Spleen (tissue), 11 donors: ENCODE measurements at regions not wholly inside any gene's neighbourhood (a gene's known extent, or its start where the extent isn't known, plus 50 kb on each side); places are given as distances from the start of the nearest gene placed in this dataset.
"Not testable (repeated sequence)": the region's sequence is repeated elsewhere in the genome, so short reads cannot be mapped to it uniquely, and the experiment has no call there.

Experiments used
- DNase-seq: peaks from one replicate; pipeline ENCODE4 v3.0.0-alpha.2; 2020
- H3K27ac ChIP-seq, 8 donors: fragments of 200-600 bp; sonication (generic) in 7 of 8; 1 replicate in 4 of 8; 2 replicates in 4 of 8; pipeline versions ENCODE4 v1.5.0 to v1.8.0; 2016 to 2021; ENCODE audit warnings: inconsistent platforms in 4 of 8, mild to moderate bottlenecking in 4 of 8, moderate library complexity in 1 of 8
- H3K27me3 ChIP-seq, 7 donors: fragments of 200-600 bp; sonication (generic) in 6 of 7; replicated peaks in 1 of 7; 1 replicate in 4 of 7; 2 replicates in 3 of 7; pipeline versions ENCODE4 v1.5.0 to v1.8.0; 2016 to 2021; ENCODE audit warnings: inconsistent platforms in 3 of 7, mild to moderate bottlenecking in 1 of 7
- H3K36me3 ChIP-seq, 6 donors: fragments of 200-600 bp; sonication (generic) in 5 of 6; 1 replicate in 4 of 6; 2 replicates in 2 of 6; pipeline versions ENCODE4 v1.5.0 to v1.8.0; 2016 to 2021; ENCODE audit warnings: inconsistent platforms in 2 of 6
- H3K4me1 ChIP-seq, 6 donors: fragments of 200-600 bp; sonication (generic) in 5 of 6; 1 replicate in 3 of 6; 2 replicates in 3 of 6; pipeline versions ENCODE4 v1.5.0 to v1.8.0; 2016 to 2021; ENCODE audit warnings: inconsistent platforms in 3 of 6
- H3K4me3 ChIP-seq, 8 donors: fragments of 200-600 bp; sonication (generic) in 7 of 8; 1 replicate in 4 of 8; 2 replicates in 4 of 8; pipeline versions ENCODE4 v1.5.0 to v1.8.0; 2016 to 2021; ENCODE audit warnings: inconsistent platforms in 4 of 8, mild to moderate bottlenecking in 4 of 8, moderate library complexity in 2 of 8
- H3K9me3 ChIP-seq, 8 donors: fragments of 200-600 bp; sonication (generic) in 7 of 8; 1 replicate in 4 of 8; 2 replicates in 4 of 8; pipeline versions ENCODE4 v1.5.0 to v1.8.0; 2016 to 2021; ENCODE audit warnings: inconsistent platforms in 4 of 8
- POLR2A ChIP-seq, 3 donors: fragments of 450-650 bp; IDR thresholded peaks; one replicate each; pipeline ENCODE4 v1.5.1; 2017; ENCODE audit warnings: antibody characterized with exemption in 3 of 3, mild to moderate bottlenecking in 1 of 3
- POLR2AphosphoS5 ChIP-seq, 3 donors: sonication (generic); formaldehyde crosslinking; IDR thresholded peaks; one replicate each; pipeline ENCODE4 v1.5.1; 2017; ENCODE audit warnings: antibody characterized with exemption in 3 of 3
- WGBS, 5 donors: extraction: QIAGEN DNeasy Blood & Tissue Kit in 3 of 5; methylation state at CpG; one replicate each; pipeline versions ENCODE4 v1.1.5 to v1.1.7; 2013 to 2018; 5-methylcytosine and 5-hydroxymethylcytosine counted together
- intact Hi-C: fragments of 100-400 bp; cut with DNase I; formaldehyde crosslinking; loops from one replicate; pipeline ENCODE4 v1.15.0; 2023; ENCODE audit warnings: low total_unique reads
- TF ChIP-seq, protein P1 (sequence below), 11 experiments: fragments of 200-600 bp in 7 of 11; fragments of 450-650 bp in 4 of 11; sonication (generic) in 4 of 11; IDR thresholded peaks in 8 of 11; conservative IDR thresholded peaks in 3 of 11; 1 replicate in 7 of 11; 2 replicates in 4 of 11; pipeline versions ENCODE4 v1.4.0 to v1.8.0; 2016 to 2021; ENCODE audit warnings: antibody characterized with exemption in 11 of 11, inconsistent platforms in 4 of 11, mild to moderate bottlenecking in 1 of 11
- donor health status: healthy with polysubstance abuse.
- donor health status: DM: no; HTN: no; CAD: no; lungs with moderate emphysema.
- donor health status: DM: no; HTN: no; CAD: no.
- donor health status: Bipolar disorder and iron deficiency.
- donor health status: healthy.
- donor health status: DM: no; HTN: no; CAD: no.
- donor health status: DM: yes; HTN: yes; CAD: no.

- Histone ChIP-seq H3K27ac (no peak overlapping the region), H3K27me3 (no peaks in the 10 kb centered on the region), H3K4me3 (no peak overlapping the region), H3K9me3 (no peaks in the 10 kb centered on the region), H3K36me3 (no peaks in the 10 kb centered on the region), H3K4me1 (no peaks in the 10 kb centered on the region)
- WGBS, 5 donors, result 48 to 81% (median 55%) methylated on average over 1 of the region's 1 CpG
- no peak for DNase-seq
- TF ChIP-seq POLR2AphosphoS5 (IDR thresholded peaks at IDR 0.05), result no peak
- no peak for TF ChIP-seq POLR2A (IDR thresholded peaks at IDR 0.05)
- TF ChIP-seq, protein P1, sequence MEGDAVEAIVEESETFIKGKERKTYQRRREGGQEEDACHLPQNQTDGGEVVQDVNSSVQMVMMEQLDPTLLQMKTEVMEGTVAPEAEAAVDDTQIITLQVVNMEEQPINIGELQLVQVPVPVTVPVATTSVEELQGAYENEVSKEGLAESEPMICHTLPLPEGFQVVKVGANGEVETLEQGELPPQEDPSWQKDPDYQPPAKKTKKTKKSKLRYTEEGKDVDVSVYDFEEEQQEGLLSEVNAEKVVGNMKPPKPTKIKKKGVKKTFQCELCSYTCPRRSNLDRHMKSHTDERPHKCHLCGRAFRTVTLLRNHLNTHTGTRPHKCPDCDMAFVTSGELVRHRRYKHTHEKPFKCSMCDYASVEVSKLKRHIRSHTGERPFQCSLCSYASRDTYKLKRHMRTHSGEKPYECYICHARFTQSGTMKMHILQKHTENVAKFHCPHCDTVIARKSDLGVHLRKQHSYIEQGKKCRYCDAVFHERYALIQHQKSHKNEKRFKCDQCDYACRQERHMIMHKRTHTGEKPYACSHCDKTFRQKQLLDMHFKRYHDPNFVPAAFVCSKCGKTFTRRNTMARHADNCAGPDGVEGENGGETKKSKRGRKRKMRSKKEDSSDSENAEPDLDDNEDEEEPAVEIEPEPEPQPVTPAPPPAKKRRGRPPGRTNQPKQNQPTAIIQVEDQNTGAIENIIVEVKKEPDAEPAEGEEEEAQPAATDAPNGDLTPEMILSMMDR (IDR thresholded peaks at IDR 0.05 in 8 of 11, conservative IDR thresholded peaks at IDR 0.05 in 3 of 11), result no peak
- intact Hi-C loops, result no loop called here
Measured at GRCh38 chr9:73437758-73438157, 286.1 kb downstream of the ANXA1 start.

- H3K4me1 ChIP-seq, H3K4me3 ChIP-seq, H3K27ac ChIP-seq, H3K27me3 ChIP-seq, H3K9me3 ChIP-seq, H3K36me3 ChIP-seq, DNase-seq, intact Hi-C loops: not testable (repeated sequence)
- 75 to 90% (median 85%) methylated on average over 6 of the region's 6 CpGs for WGBS, 5 donors
Measured at GRCh38 chr9:73439839-73440238, 288.2 kb downstream of the ANXA1 start.

GRCh38 chr9:73441223-73441622 is 289.6 kb downstream of the ANXA1 start:
- Histone ChIP-seq H3K4me3 (no peak overlapping the region), H3K27me3 (no peaks in the 10 kb centered on the region), H3K9me3 (no peaks in the 10 kb centered on the region), H3K36me3 (no peaks in the 10 kb centered on the region), H3K4me1 (no peaks in the 10 kb centered on the region), H3K27ac (no peak overlapping the region)
- 65 to 78% (median 71%) methylated on average over 1 of the region's 1 CpG for WGBS, 5 donors
- no peak for DNase-seq
- intact Hi-C loops, result no loop called here
- TF ChIP-seq POLR2A (IDR thresholded peaks at IDR 0.05) (no peak), POLR2AphosphoS5 (IDR thresholded peaks at IDR 0.05) (no peak)
- TF ChIP-seq, protein P1 (IDR thresholded peaks at IDR 0.05 in 8 of 11, conservative IDR thresholded peaks at IDR 0.05 in 3 of 11), result no peak

DNA sequence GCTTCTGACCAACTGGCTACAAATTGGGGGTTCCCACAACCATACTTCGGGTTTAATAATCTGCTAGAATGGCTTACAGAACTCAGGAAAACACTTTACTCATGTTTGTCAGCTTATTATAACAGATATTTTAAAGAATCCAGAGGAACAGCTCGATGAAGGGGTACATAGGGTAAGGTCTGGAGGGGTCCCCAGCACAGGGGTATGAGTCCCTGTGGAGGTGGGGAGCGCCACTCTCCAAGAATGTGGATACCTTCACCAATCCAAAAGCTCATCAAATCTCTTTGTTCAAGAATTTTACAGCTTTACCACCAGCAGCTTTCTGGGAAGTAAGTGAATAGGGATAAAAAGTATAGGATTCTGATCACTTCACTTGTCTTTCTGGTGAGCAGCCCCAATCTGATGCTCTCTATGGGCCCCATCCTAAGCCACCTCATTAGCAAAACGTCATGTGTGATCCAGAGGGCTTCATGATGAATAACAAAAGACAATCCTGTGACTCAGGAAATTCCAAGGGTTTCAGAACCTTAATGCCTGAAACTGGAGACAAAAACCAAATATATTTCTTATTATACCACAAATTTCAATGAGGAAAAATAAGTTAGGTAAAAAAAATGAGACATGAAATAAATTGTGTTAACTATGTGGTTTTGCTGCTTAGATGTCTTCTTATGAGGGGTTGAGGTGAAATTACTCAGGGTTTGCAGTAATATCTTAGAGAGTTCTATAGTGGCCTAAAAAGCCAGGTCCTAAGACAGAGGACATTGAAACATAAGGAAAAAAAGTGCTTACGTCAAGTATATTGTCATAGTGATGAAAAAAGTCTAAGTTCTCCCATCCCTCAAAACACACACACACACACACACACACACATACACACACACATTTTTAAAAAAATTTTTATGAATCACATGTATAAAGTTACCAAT is 290.5 kb downstream of the ANXA1 start:
- Histone ChIP-seq H3K36me3 (no peaks in the 10 kb centered on the region), H3K27me3 (no peaks in the 10 kb centered on the region), H3K9me3 (no peaks in the 10 kb centered on the region), H3K27ac (no peak overlapping the region), H3K4me1 (no peaks in the 10 kb centered on the region), H3K4me3 (no peak overlapping the region)
- 62 to 70% (median 63%) methylated on average over 5 of the region's 5 CpGs for WGBS, 5 donors
- no peak for DNase-seq
- intact Hi-C loops, result no loop called here
- TF ChIP-seq, protein P1 (IDR thresholded peaks at IDR 0.05 in 8 of 11, conservative IDR thresholded peaks at IDR 0.05 in 3 of 11), result no peak
- TF ChIP-seq POLR2A (IDR thresholded peaks at IDR 0.05), result no peak
- no peak for TF ChIP-seq POLR2AphosphoS5 (IDR thresholded peaks at IDR 0.05)
